ENCODE measurements at regions not wholly inside any gene's neighbourhood (a gene's known extent, or its start where the extent isn't known, plus 50 kb on each side); places are given as distances from the start of the nearest gene placed in this dataset.

DNA sequence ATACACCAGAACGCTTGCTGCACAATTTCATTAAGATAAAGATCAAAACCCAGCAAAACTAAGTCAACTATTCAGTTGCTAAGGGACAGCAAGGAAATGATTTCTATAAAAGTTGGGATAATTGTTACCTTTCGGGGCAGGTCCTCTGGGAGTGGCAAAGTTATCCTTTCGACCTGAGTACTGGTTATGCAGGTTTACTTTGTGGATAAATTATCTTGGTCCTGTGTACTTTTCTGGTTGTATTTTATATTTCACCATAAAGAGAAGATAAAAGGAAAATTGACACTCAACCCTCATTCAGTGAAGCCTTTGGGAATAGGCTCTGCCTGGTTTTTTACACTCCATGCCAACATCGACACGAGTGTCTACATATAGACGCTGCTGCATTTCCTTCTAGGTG lies 146.5 kb downstream of the SYK start:
- TF ChIP-seq, protein P1, sequence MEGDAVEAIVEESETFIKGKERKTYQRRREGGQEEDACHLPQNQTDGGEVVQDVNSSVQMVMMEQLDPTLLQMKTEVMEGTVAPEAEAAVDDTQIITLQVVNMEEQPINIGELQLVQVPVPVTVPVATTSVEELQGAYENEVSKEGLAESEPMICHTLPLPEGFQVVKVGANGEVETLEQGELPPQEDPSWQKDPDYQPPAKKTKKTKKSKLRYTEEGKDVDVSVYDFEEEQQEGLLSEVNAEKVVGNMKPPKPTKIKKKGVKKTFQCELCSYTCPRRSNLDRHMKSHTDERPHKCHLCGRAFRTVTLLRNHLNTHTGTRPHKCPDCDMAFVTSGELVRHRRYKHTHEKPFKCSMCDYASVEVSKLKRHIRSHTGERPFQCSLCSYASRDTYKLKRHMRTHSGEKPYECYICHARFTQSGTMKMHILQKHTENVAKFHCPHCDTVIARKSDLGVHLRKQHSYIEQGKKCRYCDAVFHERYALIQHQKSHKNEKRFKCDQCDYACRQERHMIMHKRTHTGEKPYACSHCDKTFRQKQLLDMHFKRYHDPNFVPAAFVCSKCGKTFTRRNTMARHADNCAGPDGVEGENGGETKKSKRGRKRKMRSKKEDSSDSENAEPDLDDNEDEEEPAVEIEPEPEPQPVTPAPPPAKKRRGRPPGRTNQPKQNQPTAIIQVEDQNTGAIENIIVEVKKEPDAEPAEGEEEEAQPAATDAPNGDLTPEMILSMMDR (IDR thresholded peaks at IDR 0.05; ENCODE audit: low read depth, low read length): no peak
- no peak overlapping the region for H3K4me3 ChIP-seq (ENCODE audit: low read depth, low read length)

DNA sequence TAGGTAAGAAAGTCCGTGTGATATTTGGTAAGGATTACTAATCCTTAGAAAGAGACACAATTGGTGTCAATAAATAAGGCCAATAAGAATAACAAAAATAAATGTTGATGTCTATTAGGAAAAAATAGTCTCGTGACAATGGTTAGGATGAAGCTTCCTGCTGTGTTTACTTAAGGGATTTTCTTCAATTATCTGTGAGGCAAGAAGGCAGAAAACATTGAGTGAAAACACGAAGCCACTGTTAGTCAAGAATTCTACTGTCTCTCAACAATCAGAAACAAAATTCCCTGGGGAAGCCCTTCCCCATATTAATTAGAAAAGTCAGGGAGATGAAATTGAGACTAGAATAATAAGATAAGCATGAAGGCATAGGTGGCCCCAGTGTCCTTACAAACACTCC lies 149.0 kb downstream of the SYK start:
- H3K4me3 ChIP-seq (ENCODE audit: low read depth, low read length): no peak overlapping the region
- TF ChIP-seq, protein P1 (IDR thresholded peaks at IDR 0.05; ENCODE audit: low read depth, low read length): no peak

DNA sequence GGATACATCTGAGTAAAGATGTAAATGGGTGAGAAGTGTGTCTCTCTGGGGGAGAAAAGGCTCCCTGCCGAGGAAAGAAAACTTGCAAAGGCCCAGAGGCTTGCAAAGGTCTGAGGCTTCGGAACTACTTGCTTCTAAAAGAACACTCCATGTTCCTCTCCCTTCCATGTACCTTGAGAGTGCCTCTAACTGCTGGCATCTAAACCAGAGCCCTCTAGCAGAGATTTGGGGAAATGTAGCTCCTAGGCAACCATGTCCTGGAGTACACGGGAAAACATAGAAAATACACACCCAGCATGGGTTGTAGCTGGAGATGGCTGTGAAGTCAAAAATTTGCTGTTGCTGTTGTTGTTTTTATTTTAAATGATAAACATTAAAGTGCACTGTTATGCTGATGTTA lies 151.6 kb downstream of the SYK start:
- H3K4me3 ChIP-seq (ENCODE audit: low read depth, low read length): no peak overlapping the region
- TF ChIP-seq, protein P1 (IDR thresholded peaks at IDR 0.05; ENCODE audit: low read depth, low read length): no peak

DNA sequence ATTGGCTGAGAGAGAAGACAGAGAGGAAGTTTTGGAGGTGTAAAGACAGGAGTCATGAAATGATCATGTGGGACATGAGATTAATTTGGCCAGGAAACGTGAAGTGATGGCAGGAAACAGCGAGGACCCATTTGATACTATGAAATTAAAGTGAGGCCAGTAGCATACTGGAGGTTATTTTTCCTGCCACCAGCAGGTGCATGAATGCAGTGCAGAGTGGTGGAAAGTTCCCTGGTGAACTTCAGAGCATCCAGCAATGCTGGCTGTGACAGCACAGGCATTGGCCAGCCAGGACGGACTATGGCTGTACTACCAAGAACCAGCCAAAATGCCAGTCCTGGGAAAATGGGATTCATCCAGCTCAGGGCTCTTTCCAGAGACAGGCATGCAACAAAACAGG lies 152.2 kb downstream of the SYK start:
- TF ChIP-seq, protein P1 (IDR thresholded peaks at IDR 0.05; ENCODE audit: low read depth, low read length): no peak
- H3K4me3 ChIP-seq (ENCODE audit: low read depth, low read length): no peak overlapping the region

DNA sequence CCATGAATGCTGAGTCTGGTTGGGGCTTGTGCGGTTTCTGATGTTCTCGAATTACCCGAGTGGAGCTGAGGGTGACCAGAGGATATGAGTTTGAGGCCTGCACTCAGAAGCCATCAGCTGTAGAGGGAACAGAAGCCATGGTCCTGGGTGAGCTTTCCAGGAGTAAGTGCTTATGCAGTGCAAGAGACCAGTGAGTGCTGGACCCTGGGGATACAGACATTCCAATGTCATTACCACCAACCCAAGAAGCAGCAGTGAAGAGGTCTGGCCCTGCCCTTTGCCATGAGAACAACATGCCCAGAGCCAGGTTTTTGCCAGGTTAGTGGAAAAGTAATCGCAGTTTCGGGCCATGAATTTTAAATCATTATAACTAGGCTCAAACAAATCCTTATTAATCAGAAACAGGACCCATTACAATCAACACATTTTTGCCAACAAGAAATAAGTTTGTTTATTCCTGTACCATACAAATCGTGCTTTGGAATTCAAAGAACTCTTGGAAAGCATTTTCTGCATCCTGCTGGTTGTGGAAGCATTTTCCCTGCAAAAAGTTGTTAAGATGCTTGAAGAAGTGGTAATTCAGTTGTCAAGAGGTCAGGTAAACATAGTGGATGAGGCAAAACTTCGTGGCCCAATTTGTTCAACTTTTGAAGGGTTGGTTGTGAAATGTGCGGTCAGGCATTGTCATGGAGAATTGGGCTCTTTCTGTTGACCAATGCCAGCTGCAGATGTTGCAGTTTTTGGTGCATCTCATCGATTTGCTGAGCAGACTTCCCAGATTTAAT lies 154.6 kb downstream of the SYK start:
- TF ChIP-seq, protein P1 (IDR thresholded peaks at IDR 0.05; ENCODE audit: low read depth, low read length): no peak
- no peak overlapping the region for H3K4me3 ChIP-seq (ENCODE audit: low read depth, low read length)

DNA sequence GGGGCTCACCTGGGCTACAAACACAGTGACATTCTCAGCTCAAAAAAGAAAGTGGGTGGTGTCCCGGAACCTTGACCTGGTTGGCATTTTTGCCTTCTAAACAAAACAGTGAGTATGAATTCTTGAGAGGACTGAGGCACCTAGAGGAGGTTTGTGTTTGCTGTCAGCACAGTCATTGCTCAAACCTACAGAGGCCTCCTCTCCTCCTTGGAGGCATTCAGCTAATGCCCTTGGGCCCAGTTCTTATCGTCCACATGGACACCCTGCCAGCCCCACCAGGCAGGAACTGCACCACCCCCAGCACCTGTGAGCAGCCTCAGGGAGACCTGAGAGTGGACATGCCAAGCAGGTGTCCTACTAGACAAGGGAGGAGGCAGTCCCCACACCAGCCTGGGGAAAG lies 156.7 kb downstream of the SYK start:
- H3K4me3 ChIP-seq (ENCODE audit: low read depth, low read length): no peak overlapping the region
- TF ChIP-seq, protein P1 (IDR thresholded peaks at IDR 0.05; ENCODE audit: low read depth, low read length): no peak

DNA sequence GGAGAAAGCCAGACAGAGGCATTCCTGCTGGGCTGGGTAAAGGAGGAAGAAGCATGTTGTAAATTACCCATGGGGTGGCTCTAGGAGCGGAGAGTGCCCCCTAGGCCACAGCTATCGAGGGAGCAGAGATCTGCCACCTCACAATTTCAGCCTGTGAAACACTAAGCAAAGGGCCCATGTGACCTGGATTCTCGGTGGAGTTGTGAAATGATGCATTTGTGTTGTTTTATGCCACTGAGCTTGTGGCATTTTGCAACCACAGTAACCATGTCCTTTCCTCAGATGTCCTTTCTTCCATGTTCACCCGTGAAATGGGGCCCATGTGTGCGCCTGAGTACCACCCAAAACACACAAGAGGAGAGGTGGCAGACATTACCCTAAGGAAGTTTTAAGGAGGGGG lies 159.3 kb downstream of the SYK start:
- TF ChIP-seq, protein P1 (IDR thresholded peaks at IDR 0.05; ENCODE audit: low read depth, low read length): no peak
- no peak overlapping the region for H3K4me3 ChIP-seq (ENCODE audit: low read depth, low read length)

Data from WI38 (cell line).